ENCODE measurements at regions not wholly inside any gene's neighbourhood (a gene's known extent, or its start where the extent isn't known, plus 50 kb on each side); places are given as distances from the start of the nearest gene placed in this dataset.

GRCh38 chr6:74646461-74646860 is 559.4 kb downstream of the COL12A1 start:
- TF ChIP-seq CTCF (conservative IDR thresholded peaks at IDR 0.05; ENCODE audit: low read depth in 2 of 2) (no peak), REST (IDR thresholded peaks at IDR 0.05; ENCODE audit: unreplicated experiment) (no peak)

Measured in GM23338 (cell line).